Left ventricle myocardium inferior (tissue), 1 donor: ENCODE measurements at regions not wholly inside any gene's neighbourhood (a gene's known extent, or its start where the extent isn't known, plus 50 kb on each side); places are given as distances from the start of the nearest gene placed in this dataset.

Source experiments
- DNase-seq: peaks from one replicate; pipeline ENCODE4 v3.0.0-alpha.2; 2020
- H3K27ac ChIP-seq: fragments of 200-600 bp; replicated peaks from 2 replicates; pipeline ENCODE4 v1.8.0; 2021
- H3K27me3 ChIP-seq: fragments of 200-600 bp; 2 replicates; pipeline ENCODE4 v1.8.0; 2021; ENCODE audit warnings: low read depth
- H3K36me3 ChIP-seq: fragments of 200-600 bp; 2 replicates; pipeline ENCODE4 v1.8.0; 2021
- H3K4me1 ChIP-seq: fragments of 200-600 bp; 2 replicates; pipeline ENCODE4 v1.8.0; 2021
- H3K4me3 ChIP-seq: fragments of 200-600 bp; 2 replicates; pipeline ENCODE4 v1.8.0; 2021; ENCODE audit warnings: mild to moderate bottlenecking, moderate library complexity
- H3K9me3 ChIP-seq: fragments of 200-600 bp; replicated peaks from 2 replicates; pipeline ENCODE4 v1.8.0; 2021
- intact Hi-C: fragments of 100-400 bp; cut with micrococcal nuclease; formaldehyde crosslinking; loops from one replicate; pipeline ENCODE4 v1.11.0; 2022
- TF ChIP-seq, protein P1 (sequence below): fragments of 200-600 bp; IDR thresholded peaks from 2 replicates; pipeline ENCODE4 v1.8.0; 2021; ENCODE audit warnings: antibody characterized with exemption, mild to moderate bottlenecking, borderline replicate concordance
- donor health status: DM: no; HTN: yes; CAD: no; lungs with severe emphysema.

- TF ChIP-seq, protein P1, sequence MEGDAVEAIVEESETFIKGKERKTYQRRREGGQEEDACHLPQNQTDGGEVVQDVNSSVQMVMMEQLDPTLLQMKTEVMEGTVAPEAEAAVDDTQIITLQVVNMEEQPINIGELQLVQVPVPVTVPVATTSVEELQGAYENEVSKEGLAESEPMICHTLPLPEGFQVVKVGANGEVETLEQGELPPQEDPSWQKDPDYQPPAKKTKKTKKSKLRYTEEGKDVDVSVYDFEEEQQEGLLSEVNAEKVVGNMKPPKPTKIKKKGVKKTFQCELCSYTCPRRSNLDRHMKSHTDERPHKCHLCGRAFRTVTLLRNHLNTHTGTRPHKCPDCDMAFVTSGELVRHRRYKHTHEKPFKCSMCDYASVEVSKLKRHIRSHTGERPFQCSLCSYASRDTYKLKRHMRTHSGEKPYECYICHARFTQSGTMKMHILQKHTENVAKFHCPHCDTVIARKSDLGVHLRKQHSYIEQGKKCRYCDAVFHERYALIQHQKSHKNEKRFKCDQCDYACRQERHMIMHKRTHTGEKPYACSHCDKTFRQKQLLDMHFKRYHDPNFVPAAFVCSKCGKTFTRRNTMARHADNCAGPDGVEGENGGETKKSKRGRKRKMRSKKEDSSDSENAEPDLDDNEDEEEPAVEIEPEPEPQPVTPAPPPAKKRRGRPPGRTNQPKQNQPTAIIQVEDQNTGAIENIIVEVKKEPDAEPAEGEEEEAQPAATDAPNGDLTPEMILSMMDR = no peak
- Histone ChIP-seq H3K27me3 (no peaks in the 10 kb centered on the region), H3K4me1 (no peaks in the 10 kb centered on the region), H3K9me3 (peaks cover 6% of the 10 kb centered on the region), H3K4me3 (no peak overlapping the region), H3K27ac (no peak overlapping the region), H3K36me3 (no peaks in the 10 kb centered on the region)
- DNase-seq = no peak
- intact Hi-C loops = no loop called here
Measured at GRCh38 chr15:31587583-31587982, 260.9 kb downstream of the KLF13 start.

- Histone ChIP-seq H3K27me3 (no peaks in the 10 kb centered on the region), H3K4me3 (no peak overlapping the region), H3K4me1 (no peaks in the 10 kb centered on the region), H3K27ac (no peak overlapping the region), H3K9me3 (no peaks in the 10 kb centered on the region), H3K36me3 (no peaks in the 10 kb centered on the region)
- DNase-seq = no peak
- TF ChIP-seq, protein P1 = no peak
- intact Hi-C loops = no loop called here
Measured at GRCh38 chr15:31590609-31591008, 264.0 kb downstream of the KLF13 start.

- Histone ChIP-seq H3K27ac (no peak overlapping the region), H3K27me3 (no peaks in the 10 kb centered on the region), H3K36me3 (no peaks in the 10 kb centered on the region), H3K4me3 (no peak overlapping the region), H3K9me3 (no peaks in the 10 kb centered on the region), H3K4me1 (no peaks in the 10 kb centered on the region)
- TF ChIP-seq, protein P1 = no peak
- no peak for DNase-seq
- intact Hi-C loops = no loop called here
Measured at GRCh38 chr15:31591908-31592307, 265.3 kb downstream of the KLF13 start.

DNA sequence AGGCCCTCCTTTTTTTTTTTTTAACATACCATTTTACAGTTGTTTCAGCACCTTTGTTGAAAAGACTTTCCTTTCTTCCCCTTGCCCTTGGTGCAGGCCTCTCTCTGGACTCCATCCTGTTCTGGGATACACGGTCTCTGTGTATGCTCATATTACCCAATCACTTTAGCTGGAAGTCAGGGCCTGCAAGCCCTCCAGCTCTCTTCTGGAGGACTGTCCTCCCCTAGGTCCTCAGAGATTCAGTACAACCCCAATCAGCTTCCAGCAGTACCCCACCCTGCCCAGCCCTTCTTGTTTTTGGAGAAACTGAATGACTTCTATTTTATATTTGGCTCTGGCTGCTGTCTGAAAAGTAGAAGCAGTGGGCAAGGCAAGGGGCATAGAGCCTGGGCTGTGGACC lies 270.8 kb downstream of the KLF13 start:
- TF ChIP-seq, protein P1 = no peak
- no peak for DNase-seq
- no peaks in the 10 kb centered on the region for H3K36me3 ChIP-seq
- intact Hi-C loops = no loop called here
- H3K27me3 ChIP-seq = no peaks in the 10 kb centered on the region
- no peak overlapping the region for H3K27ac ChIP-seq
- no peaks in the 10 kb centered on the region for H3K4me1 ChIP-seq
- peaks cover 4% of the 10 kb centered on the region for H3K9me3 ChIP-seq
- H3K4me3 ChIP-seq = no peak overlapping the region

DNA sequence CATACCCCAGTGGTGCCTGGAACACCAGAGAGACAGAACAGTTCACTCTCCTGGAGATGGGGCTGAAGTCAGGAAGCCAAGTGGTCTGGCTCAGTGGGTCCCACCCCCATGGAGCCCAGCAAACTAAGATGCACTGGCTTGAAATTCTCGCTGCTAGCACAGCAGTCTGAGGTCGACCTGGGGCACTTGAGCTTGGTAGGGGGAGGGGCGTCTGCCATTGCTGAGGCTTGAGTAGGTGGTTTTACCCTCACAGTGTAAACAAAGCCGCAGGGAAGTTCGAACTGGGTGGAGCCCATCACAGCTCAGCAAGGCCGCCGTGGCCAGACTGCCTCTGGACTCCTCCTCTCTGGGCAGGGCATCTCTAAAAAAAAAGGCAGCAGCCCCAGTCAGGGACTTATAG lies 272.0 kb downstream of the KLF13 start:
- intact Hi-C loops = no loop called here
- TF ChIP-seq, protein P1 = no peak
- Histone ChIP-seq H3K4me1 (no peaks in the 10 kb centered on the region), H3K9me3 (peaks cover 15% of the 10 kb centered on the region), H3K27ac (no peak overlapping the region), H3K4me3 (no peak overlapping the region), H3K27me3 (no peaks in the 10 kb centered on the region), H3K36me3 (no peaks in the 10 kb centered on the region)
- no peak for DNase-seq

- no peak overlapping the region for H3K4me3 ChIP-seq
- H3K9me3 ChIP-seq = peaks cover 20% of the 10 kb centered on the region
- no peaks in the 10 kb centered on the region for H3K36me3 ChIP-seq
- TF ChIP-seq, protein P1 = no peak
- H3K27ac ChIP-seq = no peak overlapping the region
- peaks cover 6% of the 10 kb centered on the region for H3K4me1 ChIP-seq
- no peaks in the 10 kb centered on the region for H3K27me3 ChIP-seq
- DNase-seq = no peak
- intact Hi-C loops = no loop called here
Measured at GRCh38 chr15:31605467-31605931, 278.9 kb downstream of the KLF13 start.
